Right atrium auricular region (tissue), 2 donors: ENCODE measurements at regions not wholly inside any gene's neighbourhood (a gene's known extent, or its start where the extent isn't known, plus 50 kb on each side); places are given as distances from the start of the nearest gene placed in this dataset.

Source experiments
- DNase-seq: peaks from one replicate; pipeline ENCODE4 v3.0.0-alpha.2; 2019; ENCODE audit warnings: low spot score
- H3K27ac ChIP-seq, 2 donors: fragments of 200-600 bp; sonication (generic); 1 replicate in 1 of 2; 2 replicates in 1 of 2; pipeline ENCODE4 v1.5.1; 2016 to 2019
- H3K27me3 ChIP-seq, 2 donors: fragments of 200-600 bp; sonication (generic); one replicate each; pipeline versions ENCODE4 v1.5.1 to v1.6.0; 2017 to 2019
- H3K36me3 ChIP-seq: fragments of 200-600 bp; sonication (generic); one replicate; pipeline ENCODE4 v1.5.1; 2016
- H3K4me1 ChIP-seq, 2 donors: fragments of 200-600 bp; sonication (generic); one replicate each; pipeline versions ENCODE4 v1.5.1 to v1.6.0; 2017 to 2019
- H3K4me3 ChIP-seq, 2 donors: fragments of 200-600 bp; sonication (generic); 1 replicate in 1 of 2; 2 replicates in 1 of 2; pipeline ENCODE4 v1.5.1; 2017 to 2019; ENCODE audit warnings: mild to moderate bottlenecking in 1 of 2, moderate library complexity in 1 of 2
- H3K9me3 ChIP-seq, 2 donors: fragments of 200-600 bp; sonication (generic); one replicate each; pipeline ENCODE4 v1.5.1; 2019
- TF ChIP-seq, protein P1 (sequence below), 2 donors: fragments of 200-600 bp; sonication (generic); IDR thresholded peaks; one replicate each; pipeline ENCODE4 v1.5.1; 2019; ENCODE audit warnings: antibody characterized with exemption in 2 of 2

DNA sequence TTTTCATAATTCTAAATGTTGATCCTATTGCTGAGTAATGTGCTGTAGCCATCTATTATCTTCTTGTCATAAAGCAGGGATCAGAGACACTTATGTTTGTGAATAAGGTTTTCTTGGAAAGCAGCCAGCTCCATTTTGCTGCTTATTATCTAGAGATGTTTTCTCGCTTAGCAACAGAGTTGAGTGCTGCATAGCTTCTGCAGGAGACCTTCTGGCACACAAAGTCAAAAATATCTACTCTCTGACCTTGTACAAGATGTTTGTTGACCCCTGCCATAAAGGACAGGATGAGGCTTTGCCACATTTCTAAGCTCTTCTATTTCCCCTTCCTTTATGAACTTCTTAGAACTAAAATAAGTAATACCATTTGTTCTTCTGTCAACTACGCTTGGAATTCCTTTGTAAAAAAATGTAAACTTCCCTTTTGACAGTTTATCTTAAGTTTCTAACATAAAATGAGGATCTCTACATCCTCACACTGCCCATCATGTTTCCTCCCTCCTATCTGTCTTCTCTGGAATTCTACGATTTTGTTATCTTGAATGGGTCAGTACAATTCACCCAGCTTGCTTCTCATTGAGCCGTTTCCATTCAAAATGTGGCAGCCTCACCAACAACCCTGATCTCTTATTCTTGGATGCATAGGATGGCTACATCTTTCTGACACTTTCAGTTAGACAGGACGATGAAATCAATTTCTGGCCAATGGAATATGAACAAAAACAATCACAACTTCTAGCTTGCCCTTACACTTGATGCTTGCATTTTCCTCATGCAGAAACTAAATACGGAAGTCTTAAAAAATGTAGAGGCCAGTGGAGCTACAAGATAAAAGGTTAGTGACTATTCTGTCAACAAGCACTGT lies 1377.0 kb downstream of the SUCLG1 start:
- DNase-seq, result no peak
- Histone ChIP-seq H3K36me3 (no peaks in the 10 kb centered on the region), H3K9me3 (no peaks in the 10 kb centered on the region), H3K4me3 (no peak overlapping the region), H3K27me3 (no peaks in the 10 kb centered on the region), H3K4me1 (peaks cover 0 to 19% of the 10 kb centered on the region in 2 donors), H3K27ac (peak overlapping the region in 1 of 2 donors; percentile 75)
- TF ChIP-seq, protein P1, sequence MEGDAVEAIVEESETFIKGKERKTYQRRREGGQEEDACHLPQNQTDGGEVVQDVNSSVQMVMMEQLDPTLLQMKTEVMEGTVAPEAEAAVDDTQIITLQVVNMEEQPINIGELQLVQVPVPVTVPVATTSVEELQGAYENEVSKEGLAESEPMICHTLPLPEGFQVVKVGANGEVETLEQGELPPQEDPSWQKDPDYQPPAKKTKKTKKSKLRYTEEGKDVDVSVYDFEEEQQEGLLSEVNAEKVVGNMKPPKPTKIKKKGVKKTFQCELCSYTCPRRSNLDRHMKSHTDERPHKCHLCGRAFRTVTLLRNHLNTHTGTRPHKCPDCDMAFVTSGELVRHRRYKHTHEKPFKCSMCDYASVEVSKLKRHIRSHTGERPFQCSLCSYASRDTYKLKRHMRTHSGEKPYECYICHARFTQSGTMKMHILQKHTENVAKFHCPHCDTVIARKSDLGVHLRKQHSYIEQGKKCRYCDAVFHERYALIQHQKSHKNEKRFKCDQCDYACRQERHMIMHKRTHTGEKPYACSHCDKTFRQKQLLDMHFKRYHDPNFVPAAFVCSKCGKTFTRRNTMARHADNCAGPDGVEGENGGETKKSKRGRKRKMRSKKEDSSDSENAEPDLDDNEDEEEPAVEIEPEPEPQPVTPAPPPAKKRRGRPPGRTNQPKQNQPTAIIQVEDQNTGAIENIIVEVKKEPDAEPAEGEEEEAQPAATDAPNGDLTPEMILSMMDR (IDR thresholded peaks at IDR 0.05), result no peak

DNA sequence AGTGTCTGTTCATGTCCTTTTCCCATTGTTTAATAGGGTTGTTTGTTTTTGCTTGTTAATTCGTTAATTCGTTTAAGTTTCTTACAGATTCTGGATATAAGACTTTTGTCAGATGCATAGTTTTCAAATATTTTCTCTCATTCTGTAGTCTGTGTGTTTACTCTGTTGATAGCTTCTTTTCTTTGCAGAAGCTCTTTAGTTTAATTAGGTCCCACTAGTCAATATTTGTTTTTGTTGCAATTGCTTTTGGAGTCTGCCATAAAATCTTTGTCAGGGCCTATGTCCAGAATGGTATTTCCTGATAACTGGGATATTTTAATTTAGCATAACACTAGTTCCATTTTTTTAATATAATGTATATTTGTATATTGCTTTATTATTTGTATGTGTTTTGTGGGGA lies 1380.1 kb downstream of the SUCLG1 start:
- TF ChIP-seq, protein P1 (IDR thresholded peaks at IDR 0.05), result no peak
- no peak overlapping the region for H3K27ac ChIP-seq
- H3K27me3 ChIP-seq, result no peaks in the 10 kb centered on the region
- no peak overlapping the region for H3K4me3 ChIP-seq
- H3K4me1 ChIP-seq, result peaks cover 0 to 19% of the 10 kb centered on the region in 2 donors
- DNase-seq, result no peak
- H3K9me3 ChIP-seq, result no peaks in the 10 kb centered on the region
- no peaks in the 10 kb centered on the region for H3K36me3 ChIP-seq

DNA sequence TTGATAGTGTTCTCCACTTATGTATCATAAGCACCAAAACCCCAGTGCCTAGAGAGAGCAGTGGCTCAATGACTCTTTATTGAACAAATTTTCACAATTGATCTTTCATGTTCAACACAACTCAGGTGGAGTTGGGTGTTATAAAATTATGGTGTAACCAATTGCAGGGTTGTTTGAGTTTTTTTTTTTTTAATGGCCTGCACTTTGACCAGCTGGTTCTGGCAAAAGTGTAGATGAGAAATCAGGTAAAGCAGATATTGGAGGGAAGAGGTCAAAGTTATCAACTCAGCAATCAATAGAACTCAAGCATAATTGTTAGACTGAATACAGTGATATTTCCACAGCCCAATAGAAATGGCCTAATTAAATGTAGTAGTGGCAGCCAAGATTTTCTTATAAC lies 1386.3 kb downstream of the SUCLG1 start:
- Histone ChIP-seq H3K36me3 (no peaks in the 10 kb centered on the region), H3K4me3 (no peak overlapping the region), H3K4me1 (no peaks in the 10 kb centered on the region), H3K27ac (no peak overlapping the region), H3K9me3 (no peaks in the 10 kb centered on the region), H3K27me3 (no peaks in the 10 kb centered on the region)
- TF ChIP-seq, protein P1 (IDR thresholded peaks at IDR 0.05), result no peak
- DNase-seq, result no peak

DNA sequence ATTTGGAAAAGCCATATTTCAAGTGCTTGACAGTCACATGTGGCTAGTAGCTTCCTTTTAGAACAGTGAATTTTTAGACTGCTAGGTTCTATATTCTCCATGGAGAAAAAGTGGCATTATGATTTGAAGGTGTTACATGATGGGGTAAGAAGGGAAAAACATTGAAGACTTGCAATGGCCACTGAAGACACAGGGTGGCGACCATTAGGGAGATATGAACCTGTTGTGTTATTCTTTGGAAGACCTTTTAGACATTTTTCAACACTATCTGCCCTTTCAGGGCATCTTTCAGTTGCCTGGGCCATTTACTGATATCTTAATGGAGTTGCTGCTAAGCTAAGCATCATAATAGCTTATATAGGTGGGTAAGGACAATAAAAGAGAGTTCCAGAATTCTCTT lies 1387.2 kb downstream of the SUCLG1 start:
- H3K27me3 ChIP-seq, result no peaks in the 10 kb centered on the region
- DNase-seq, result no peak
- no peak overlapping the region for H3K4me3 ChIP-seq
- H3K27ac ChIP-seq, result no peak overlapping the region
- H3K36me3 ChIP-seq, result no peaks in the 10 kb centered on the region
- H3K9me3 ChIP-seq, result no peaks in the 10 kb centered on the region
- TF ChIP-seq, protein P1 (IDR thresholded peaks at IDR 0.05), result no peak
- H3K4me1 ChIP-seq, result no peaks in the 10 kb centered on the region

DNA sequence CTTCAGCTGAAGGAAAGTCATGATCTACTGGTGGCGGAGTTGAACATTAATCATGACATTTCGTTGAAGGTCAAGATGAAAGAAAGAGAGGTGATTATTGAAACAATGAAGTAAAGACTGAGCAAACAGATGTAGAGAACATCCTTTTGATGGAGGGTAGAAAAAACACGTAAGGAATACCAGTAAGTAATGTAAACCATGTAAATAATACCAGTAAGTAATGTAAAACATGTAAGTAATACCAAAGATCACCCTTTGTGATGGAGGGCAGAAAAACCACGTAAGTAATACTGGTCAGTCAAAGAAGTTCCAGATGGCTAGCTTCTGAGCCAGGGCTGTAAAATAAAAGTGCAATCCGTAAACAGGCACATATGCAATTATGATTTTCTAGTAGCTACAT lies 1387.7 kb downstream of the SUCLG1 start:
- TF ChIP-seq, protein P1 (IDR thresholded peaks at IDR 0.05), result no peak
- DNase-seq, result no peak
- no peaks in the 10 kb centered on the region for H3K4me1 ChIP-seq

DNA sequence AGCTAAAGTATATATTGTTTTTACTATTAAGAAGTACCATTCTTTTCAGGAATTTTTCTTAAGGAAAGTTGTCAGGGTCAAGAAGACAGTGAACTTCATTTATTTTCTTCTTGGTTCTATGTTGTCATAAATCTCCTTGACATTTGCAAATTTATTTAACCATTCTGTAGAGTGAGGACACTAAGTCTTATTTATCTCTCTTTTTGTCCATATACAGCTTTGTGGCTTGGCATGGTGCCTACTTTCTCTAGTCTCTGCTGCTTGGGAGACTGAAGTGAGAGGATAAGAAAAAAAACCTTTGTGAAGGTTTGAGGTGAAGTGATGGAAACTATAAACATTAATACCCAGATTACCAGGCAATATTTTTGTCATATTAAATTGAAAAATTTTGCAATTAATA lies 1389.4 kb downstream of the SUCLG1 start:
- Histone ChIP-seq H3K27me3 (no peaks in the 10 kb centered on the region), H3K9me3 (no peaks in the 10 kb centered on the region), H3K4me1 (no peaks in the 10 kb centered on the region), H3K4me3 (no peak overlapping the region), H3K27ac (no peak overlapping the region), H3K36me3 (no peaks in the 10 kb centered on the region)
- no peak for DNase-seq
- TF ChIP-seq, protein P1 (IDR thresholded peaks at IDR 0.05), result no peak

More for the DNA sequence above, 1387.7 kb downstream of the SUCLG1 start:
- H3K27me3 ChIP-seq, result no peaks in the 10 kb centered on the region
- no peak overlapping the region for H3K27ac ChIP-seq
- no peaks in the 10 kb centered on the region for H3K9me3 ChIP-seq
- H3K36me3 ChIP-seq, result no peaks in the 10 kb centered on the region
- no peak overlapping the region for H3K4me3 ChIP-seq
